Esophagus muscularis mucosa (tissue), 4 donors: ENCODE measurements at regions not wholly inside any gene's neighbourhood (a gene's known extent, or its start where the extent isn't known, plus 50 kb on each side); places are given as distances from the start of the nearest gene placed in this dataset.

Source experiments
- EP300 ChIP-seq: sonication (generic); formaldehyde crosslinking; IDR thresholded peaks from one replicate; pipeline ENCODE4 v1.6.1; 2017; ENCODE audit warnings: antibody characterized with exemption
- POLR2A ChIP-seq: fragments of 450-650 bp; IDR thresholded peaks from one replicate; pipeline ENCODE4 v1.6.1; 2017; ENCODE audit warnings: antibody characterized with exemption, moderate library complexity, mild to moderate bottlenecking, low read depth
- POLR2AphosphoS5 ChIP-seq, 2 donors: sonication (generic); formaldehyde crosslinking; IDR thresholded peaks; one replicate each; pipeline ENCODE4 v1.6.1; 2017; ENCODE audit warnings: antibody characterized with exemption in 2 of 2
- TF ChIP-seq, protein P1 (sequence below), 3 experiments: fragments of 200-600 bp in 2 of 3; fragments of 450-650 bp in 1 of 3; sonication (generic) in 2 of 3; IDR thresholded peaks; one replicate each; pipeline ENCODE4 v1.5.1; 2017 to 2019; ENCODE audit warnings: antibody characterized with exemption in 3 of 3, mild to moderate bottlenecking in 2 of 3, moderate library complexity in 1 of 3

DNA sequence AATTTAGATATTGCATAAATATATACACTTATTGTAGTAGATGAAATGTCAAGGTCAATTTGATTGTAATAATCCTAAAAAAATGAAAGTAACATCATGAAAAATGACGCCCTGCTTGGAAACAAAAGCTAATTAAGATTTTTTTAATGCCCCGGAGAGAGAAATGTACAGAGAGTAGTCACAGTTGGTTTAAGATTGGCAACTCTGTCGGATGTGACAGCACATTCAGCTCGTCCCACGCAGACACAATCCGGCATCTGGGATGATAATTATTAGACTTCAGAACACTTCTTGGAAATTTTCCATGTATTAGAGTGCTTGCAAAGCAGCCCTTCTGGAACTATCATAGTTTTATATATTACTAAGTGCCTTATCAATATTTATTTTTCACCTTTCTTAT lies 478.0 kb downstream of the PDHA2 start:
- TF ChIP-seq EP300 (no peak), POLR2A (no peak), POLR2AphosphoS5 (IDR thresholded peaks at IDR 0.05) (no peak)
- TF ChIP-seq, protein P1, sequence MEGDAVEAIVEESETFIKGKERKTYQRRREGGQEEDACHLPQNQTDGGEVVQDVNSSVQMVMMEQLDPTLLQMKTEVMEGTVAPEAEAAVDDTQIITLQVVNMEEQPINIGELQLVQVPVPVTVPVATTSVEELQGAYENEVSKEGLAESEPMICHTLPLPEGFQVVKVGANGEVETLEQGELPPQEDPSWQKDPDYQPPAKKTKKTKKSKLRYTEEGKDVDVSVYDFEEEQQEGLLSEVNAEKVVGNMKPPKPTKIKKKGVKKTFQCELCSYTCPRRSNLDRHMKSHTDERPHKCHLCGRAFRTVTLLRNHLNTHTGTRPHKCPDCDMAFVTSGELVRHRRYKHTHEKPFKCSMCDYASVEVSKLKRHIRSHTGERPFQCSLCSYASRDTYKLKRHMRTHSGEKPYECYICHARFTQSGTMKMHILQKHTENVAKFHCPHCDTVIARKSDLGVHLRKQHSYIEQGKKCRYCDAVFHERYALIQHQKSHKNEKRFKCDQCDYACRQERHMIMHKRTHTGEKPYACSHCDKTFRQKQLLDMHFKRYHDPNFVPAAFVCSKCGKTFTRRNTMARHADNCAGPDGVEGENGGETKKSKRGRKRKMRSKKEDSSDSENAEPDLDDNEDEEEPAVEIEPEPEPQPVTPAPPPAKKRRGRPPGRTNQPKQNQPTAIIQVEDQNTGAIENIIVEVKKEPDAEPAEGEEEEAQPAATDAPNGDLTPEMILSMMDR (IDR thresholded peaks at IDR 0.05): no peak
